ENCODE measurements at regions not wholly inside any gene's neighbourhood (a gene's known extent, or its start where the extent isn't known, plus 50 kb on each side); places are given as distances from the start of the nearest gene placed in this dataset.

GRCh38 chr17:34126965-34127364 lies 128.1 kb upstream of the CCL2 start:
- TF ChIP-seq CTCF (conservative IDR thresholded peaks at IDR 0.05) = no peak
- no peak for TF ChIP-seq ZFX (IDR thresholded peaks at IDR 0.05)
- H3K27ac ChIP-seq = no peak overlapping the region

GRCh38 chr17:34130544-34130943 lies 124.5 kb upstream of the CCL2 start:
- no peak for TF ChIP-seq CTCF (conservative IDR thresholded peaks at IDR 0.05)
- TF ChIP-seq ZFX (IDR thresholded peaks at IDR 0.05) = no peak
- H3K27ac ChIP-seq = no peak overlapping the region

GRCh38 chr17:34131386-34131785 lies 123.7 kb upstream of the CCL2 start:
- H3K27ac ChIP-seq = no peak overlapping the region
- TF ChIP-seq ZFX (IDR thresholded peaks at IDR 0.05) (no peak), CTCF (conservative IDR thresholded peaks at IDR 0.05) (no peak)

- TF ChIP-seq CTCF (conservative IDR thresholded peaks at IDR 0.05) = no peak
- TF ChIP-seq ZFX (IDR thresholded peaks at IDR 0.05) = no peak
- H3K27ac ChIP-seq = no peak overlapping the region
These were observed 121.7 kb upstream of the CCL2 start for GRCh38 chr17:34133350-34133749.

GRCh38 chr17:34135841-34136240 lies 119.2 kb upstream of the CCL2 start:
- H3K27ac ChIP-seq = no peak overlapping the region
- TF ChIP-seq CTCF (conservative IDR thresholded peaks at IDR 0.05) (no peak), ZFX (IDR thresholded peaks at IDR 0.05) (no peak)

- TF ChIP-seq CTCF (conservative IDR thresholded peaks at IDR 0.05) (no peak), ZFX (IDR thresholded peaks at IDR 0.05) (no peak)
- H3K27ac ChIP-seq = no peak overlapping the region
These were observed 115.1 kb upstream of the CCL2 start for GRCh38 chr17:34140006-34140405.

- no peak for TF ChIP-seq CTCF (conservative IDR thresholded peaks at IDR 0.05)
- TF ChIP-seq ZFX (IDR thresholded peaks at IDR 0.05) = no peak
- no peak overlapping the region for H3K27ac ChIP-seq
These were observed 113.5 kb upstream of the CCL2 start for GRCh38 chr17:34141590-34141989.
